GM19239 (cell line): ENCODE measurements at regions not wholly inside any gene's neighbourhood (a gene's known extent, or its start where the extent isn't known, plus 50 kb on each side); places are given as distances from the start of the nearest gene placed in this dataset.
"Not testable (repeated sequence)": the region's sequence is repeated elsewhere in the genome, so short reads cannot be mapped to it uniquely, and the experiment has no call there.

ENCODE experiments used
- DNase-seq: peaks from one replicate; pipeline ENCODE4 v3.0.0; 2011; ENCODE audit warnings: low spot score; ENCODE audit not compliant: insufficient read length
- FAIRE-seq: peaks from 2 replicates; lab custom pipeline; 2011; peaks lifted over from hg19 to GRCh38; lab: Jason Lieb, UNC

DNA sequence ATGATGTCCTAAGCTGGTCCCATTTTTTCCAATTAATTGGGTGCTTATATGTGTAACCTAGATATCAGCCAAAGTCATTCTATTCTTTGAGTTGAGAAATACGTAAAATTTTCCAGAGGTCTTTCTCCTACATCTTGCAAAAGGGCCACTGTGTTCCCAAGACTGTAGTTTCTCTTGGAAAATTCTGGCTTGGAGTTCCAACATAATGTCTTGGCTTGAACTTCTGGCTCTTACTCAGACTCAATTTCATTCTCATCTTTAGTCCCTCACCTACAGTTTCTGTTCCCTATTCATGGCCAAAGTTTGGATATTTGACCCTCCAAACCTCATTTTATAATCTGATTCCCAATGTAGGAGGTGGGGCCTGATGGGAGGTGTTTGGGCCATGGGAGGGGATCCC, 201.4 kb upstream of the ARHGEF26 start:
- FAIRE-seq, result no peak

DNA sequence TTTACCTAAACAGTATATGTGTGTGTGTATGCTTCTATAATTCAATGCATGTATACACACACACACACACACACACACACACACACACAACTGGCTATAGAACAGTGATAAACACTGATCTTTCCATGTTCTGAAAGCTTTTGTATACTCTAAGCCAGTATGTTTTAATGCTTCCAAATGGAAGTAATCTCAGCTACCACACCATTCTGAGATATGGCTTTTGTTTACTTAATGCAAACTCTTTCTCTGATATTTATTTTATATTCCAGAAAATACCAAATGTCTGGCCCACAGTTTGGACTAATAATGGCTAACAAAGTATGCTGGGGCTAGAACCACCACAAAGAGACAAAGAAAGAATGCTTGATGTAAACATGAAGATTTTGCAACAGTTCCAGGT, 199.4 kb upstream of the ARHGEF26 start:
- FAIRE-seq, result no peak
- DNase-seq, result no peak

More for the DNA sequence above, 201.4 kb upstream of the ARHGEF26 start:
- DNase-seq, result no peak

GRCh38 chr3:153925841-153926514, 195.2 kb upstream of the ARHGEF26 start:
- DNase-seq, result no peak
- no peak for FAIRE-seq

GRCh38 chr3:153927107-153927506, 194.1 kb upstream of the ARHGEF26 start:
- FAIRE-seq (peak; percentile 68), DNase-seq (peak; percentile 4)

DNA sequence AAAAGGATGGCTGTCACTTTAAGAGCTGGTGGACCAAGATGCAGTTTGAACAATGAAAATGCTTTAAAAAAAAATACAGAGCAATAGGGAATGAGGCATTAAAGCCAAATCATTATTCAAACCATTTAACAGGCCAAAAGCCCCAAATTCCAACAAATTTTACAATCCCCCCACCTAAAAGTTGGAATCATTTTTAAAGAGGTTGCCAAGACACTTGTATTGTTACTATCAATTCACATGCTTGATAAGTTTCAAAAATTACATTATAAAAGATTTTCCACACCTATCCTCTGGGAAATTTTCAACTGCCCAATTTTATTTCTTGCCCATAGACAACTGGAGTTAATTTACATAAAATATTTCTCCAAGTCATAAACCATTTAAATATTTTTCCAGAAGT, 192.3 kb upstream of the ARHGEF26 start:
- DNase-seq, result no peak
- FAIRE-seq, result no peak

- FAIRE-seq, DNase-seq: not testable (repeated sequence)
These were observed 187.7 kb upstream of the ARHGEF26 start for GRCh38 chr3:153933481-153933880.

DNA sequence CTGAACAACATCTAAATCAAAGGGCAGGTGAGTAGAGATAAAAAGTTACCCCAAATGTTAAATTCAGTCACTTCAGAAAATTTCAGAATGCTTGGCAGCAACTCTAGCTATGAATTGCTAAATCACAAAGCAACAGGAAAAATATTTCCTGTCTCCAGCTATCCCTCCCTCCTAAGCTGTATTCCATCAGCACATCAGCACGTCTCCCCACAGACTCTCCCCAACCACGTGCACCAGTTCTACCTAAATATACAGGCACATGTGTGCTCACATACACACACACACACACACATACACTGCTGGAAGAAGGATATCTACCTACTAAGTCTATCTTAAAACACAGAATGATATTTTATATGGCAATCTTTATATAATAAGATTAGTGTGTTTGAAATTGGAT, 177.1 kb upstream of the ARHGEF26 start:
- FAIRE-seq, result no peak
- no peak for DNase-seq

DNA sequence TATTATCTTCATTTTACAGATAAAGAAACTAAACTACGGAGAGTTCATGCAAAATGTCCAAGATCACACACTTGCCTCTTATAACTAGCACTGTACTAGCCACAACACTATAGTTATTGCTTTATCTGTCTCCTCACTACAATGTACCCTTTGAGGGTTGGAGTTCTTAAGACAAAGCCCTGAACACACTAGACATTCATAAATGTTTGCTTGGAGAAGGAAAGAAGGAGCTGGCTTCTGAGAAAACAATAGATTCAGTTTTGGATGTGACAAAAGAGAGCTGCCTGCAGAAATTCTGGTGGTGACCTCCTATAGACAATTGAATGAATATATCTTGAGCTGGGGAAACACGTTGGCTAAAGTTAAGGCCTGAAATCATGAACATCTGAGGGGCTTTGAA, 169.9 kb upstream of the ARHGEF26 start:
- DNase-seq, result no peak
- no peak for FAIRE-seq

DNA sequence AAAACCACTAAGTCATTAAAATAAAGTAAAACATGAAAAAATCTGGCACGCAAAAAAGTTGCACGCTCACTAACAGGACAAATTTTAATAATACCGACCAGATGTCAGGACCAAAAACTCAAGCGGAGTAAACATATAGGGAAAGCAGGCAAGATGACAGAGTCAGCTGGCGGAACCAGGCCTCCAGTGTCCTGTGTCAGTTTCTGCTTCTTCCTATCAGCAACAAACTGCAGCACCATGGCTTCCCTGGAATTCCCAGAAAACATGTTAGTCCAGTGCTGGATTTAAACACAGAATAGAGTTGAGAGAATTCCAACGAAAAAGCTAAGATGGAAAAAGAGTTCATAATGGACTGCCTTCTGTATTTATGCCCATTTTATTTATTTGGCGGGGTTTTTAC, 169.1 kb upstream of the ARHGEF26 start:
- no peak for FAIRE-seq
- DNase-seq, result no peak

DNA sequence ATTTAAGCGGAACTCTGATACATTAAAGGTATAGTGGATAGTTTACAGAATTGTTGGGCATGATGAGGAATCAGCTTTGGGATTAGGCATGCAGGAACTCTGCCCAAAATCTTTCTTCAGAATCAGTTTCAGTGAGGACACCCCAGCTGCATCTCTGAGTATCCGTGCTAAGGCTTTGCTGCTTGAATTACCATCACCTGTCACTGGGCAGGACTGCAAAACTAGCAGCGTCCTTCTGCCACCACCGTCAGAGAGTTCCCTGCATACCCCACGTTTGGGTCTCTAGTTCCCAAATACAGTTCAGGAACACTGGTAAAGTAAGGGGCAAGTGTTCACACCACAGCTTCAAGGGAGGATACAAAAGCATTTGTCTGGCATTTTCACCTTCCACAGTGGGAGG, 164.6 kb upstream of the ARHGEF26 start:
- FAIRE-seq (no peak), DNase-seq (no peak)

- DNase-seq (no peak), FAIRE-seq (no peak)
These were observed 163.8 kb upstream of the ARHGEF26 start for GRCh38 chr3:153957421-153957820.

- DNase-seq, result no peak
- FAIRE-seq, result no peak
These were observed 162.3 kb upstream of the ARHGEF26 start for GRCh38 chr3:153958635-153959595.

- no peak for FAIRE-seq
- no peak for DNase-seq
These were observed 160.6 kb upstream of the ARHGEF26 start for GRCh38 chr3:153960458-153961074.

DNA sequence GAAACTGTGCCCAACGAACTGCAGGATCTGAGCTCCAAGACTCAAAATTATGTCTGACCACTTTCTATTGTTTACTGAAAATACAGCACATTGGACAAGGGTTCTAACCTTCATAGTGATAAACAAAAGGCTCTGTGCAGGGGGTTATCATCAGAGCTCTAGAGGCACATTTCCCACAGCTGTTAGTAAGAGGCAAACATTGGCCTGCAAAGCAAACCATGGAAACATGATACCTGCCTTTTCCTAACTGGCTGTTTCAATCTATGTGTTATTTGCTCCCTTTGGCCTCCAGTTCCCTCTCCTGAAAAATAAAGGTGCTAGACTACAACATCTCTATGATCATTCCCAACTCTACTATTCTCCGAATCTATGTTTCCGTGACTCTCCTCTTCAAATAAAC, 159.7 kb upstream of the ARHGEF26 start:
- DNase-seq (no peak), FAIRE-seq (no peak)

- no peak for DNase-seq
These were observed 158.2 kb upstream of the ARHGEF26 start for GRCh38 chr3:153963012-153963411.

GRCh38 chr3:153967260-153967659, 153.9 kb upstream of the ARHGEF26 start:
- DNase-seq (no peak), FAIRE-seq (peak; percentile 72)

More at GRCh38 chr3:153963012-153963411, 158.2 kb upstream of the ARHGEF26 start:
- no peak for FAIRE-seq

GRCh38 chr3:153970047-153970446, 151.1 kb upstream of the ARHGEF26 start:
- DNase-seq (no peak), FAIRE-seq (peak; percentile 92)

- DNase-seq, result no peak
- FAIRE-seq, result peak; percentile 11
These were observed 150.3 kb upstream of the ARHGEF26 start for GRCh38 chr3:153970741-153971347.

GRCh38 chr3:153972862-153973261, 148.3 kb upstream of the ARHGEF26 start:
- DNase-seq, result no peak
- peak; percentile 90 for FAIRE-seq

GRCh38 chr3:153973722-153974265, 147.4 kb upstream of the ARHGEF26 start:
- FAIRE-seq (peak; percentile 75), DNase-seq (no peak)
